GM23338 (cell line): ENCODE measurements at regions not wholly inside any gene's neighbourhood (a gene's known extent, or its start where the extent isn't known, plus 50 kb on each side); places are given as distances from the start of the nearest gene placed in this dataset.

Experiments
- ATAC-seq: fragments of 200-7000 bp; cut with Tn5 transposase; 3 replicates; pipeline ENCODE4 v1.9.1; 2020
- DNase-seq: peaks from one replicate; pipeline ENCODE4 v3.0.0-alpha.2; 2015; ENCODE audit warnings: low spot score
- H2AFZ ChIP-seq: fragments of 200-600 bp; sonication (generic); 2 replicates; pipeline ENCODE4 v1.8.0; 2016; ENCODE audit warnings: antibody characterized with exemption, mild to moderate bottlenecking, moderate library complexity
- H3F3A ChIP-seq: fragments of 200-600 bp; sonication (generic); replicated peaks from 2 replicates; pipeline ENCODE4 v1.8.0; 2017; ENCODE audit warnings: antibody characterized with exemption, mixed run types, low read depth
- H3K27ac ChIP-seq: fragments of 200-600 bp; sonication (generic); 2 replicates; pipeline ENCODE4 v1.6.1; 2016; ENCODE audit warnings: low read depth
- H3K27me3 ChIP-seq: fragments of 200-600 bp; sonication (generic); 2 replicates; pipeline ENCODE4 v1.8.0; 2016; ENCODE audit warnings: mild to moderate bottlenecking, mixed run types, moderate library complexity; ENCODE audit not compliant: insufficient read depth
- H3K36me3 ChIP-seq: fragments of 200-600 bp; sonication (generic); 2 replicates; pipeline ENCODE4 v1.8.0; 2016; ENCODE audit warnings: mild to moderate bottlenecking; ENCODE audit not compliant: insufficient read depth
- H3K4me1 ChIP-seq: fragments of 200-600 bp; sonication (generic); 2 replicates; pipeline ENCODE4 v1.8.0; 2016; ENCODE audit warnings: mild to moderate bottlenecking, moderate library complexity; ENCODE audit not compliant: insufficient read depth
- H3K4me2 ChIP-seq: fragments of 200-600 bp; sonication (generic); 2 replicates; pipeline ENCODE4 v1.7.1; 2017; ENCODE audit warnings: mixed run types
- H3K4me3 ChIP-seq: fragments of 200-600 bp; sonication (generic); 2 replicates; pipeline ENCODE4 v1.6.1; 2016; ENCODE audit warnings: mixed run types
- H3K79me2 ChIP-seq: fragments of 200-600 bp; sonication (generic); replicated peaks from 2 replicates; pipeline ENCODE4 v1.8.0; 2017; ENCODE audit warnings: mild to moderate bottlenecking; ENCODE audit not compliant: insufficient read depth
- H3K9me2 ChIP-seq: fragments of 200-600 bp; sonication (generic); 2 replicates; pipeline ENCODE4 v1.8.0; 2017; ENCODE audit not compliant: insufficient read depth
- H4K20me1 ChIP-seq: fragments of 200-600 bp; sonication (generic); replicated peaks from 2 replicates; pipeline ENCODE4 v1.8.0; 2017; ENCODE audit warnings: mild to moderate bottlenecking; ENCODE audit not compliant: insufficient read depth
- H3K27ac Mint-ChIP-seq: 2 replicates; pipeline ENCODE4 v1.8.0; 2020; ENCODE audit warnings: inconsistent platforms, mild to moderate bottlenecking, moderate library complexity, mixed read lengths
- H3K27me3 Mint-ChIP-seq: 3 replicates; pipeline ENCODE4 v1.8.0; 2022; ENCODE audit warnings: low read depth, mild to moderate bottlenecking, moderate library complexity, mixed read lengths, inconsistent platforms; ENCODE audit not compliant: insufficient read depth, poor library complexity
- H3K36me3 Mint-ChIP-seq: 3 replicates; pipeline ENCODE4 v1.8.0; 2021; ENCODE audit warnings: low read depth, mild to moderate bottlenecking, inconsistent platforms, moderate library complexity, mixed read lengths
- H3K4me1 Mint-ChIP-seq: 3 replicates; pipeline ENCODE4 v1.8.0; 2020; ENCODE audit warnings: mild to moderate bottlenecking, inconsistent platforms, mixed read lengths
- H3K4me3 Mint-ChIP-seq: 3 replicates; pipeline ENCODE4 v1.8.0; 2021; ENCODE audit warnings: moderate library complexity, mild to moderate bottlenecking, inconsistent platforms, mixed read lengths
- H3K9me3 Mint-ChIP-seq: 3 replicates; pipeline ENCODE4 v1.8.0; 2020; ENCODE audit warnings: moderate library complexity, mild to moderate bottlenecking, inconsistent platforms, mixed read lengths
- EZH2 ChIP-seq: fragments of 200-600 bp; sonication (generic); IDR thresholded peaks from one replicate; pipeline ENCODE4 v1.8.0; 2017; ENCODE audit warnings: antibody characterized with exemption, mild to moderate bottlenecking, low read depth; ENCODE audit not compliant: unreplicated experiment
- JUNB ChIP-seq: IDR thresholded peaks from one replicate; pipeline ENCODE4 v1.6.1; 2016; ENCODE audit warnings: antibody characterized with exemption; ENCODE audit not compliant: unreplicated experiment
- POLR2AphosphoS5 ChIP-seq: IDR thresholded peaks from 2 replicates; pipeline ENCODE4 v1.6.1; 2016; ENCODE audit warnings: antibody characterized with exemption, low read depth
- STAT1 ChIP-seq: IDR thresholded peaks from one replicate; pipeline ENCODE4 v1.6.1; 2016; ENCODE audit warnings: antibody characterized with exemption; ENCODE audit not compliant: unreplicated experiment
- ZNF114 ChIP-seq: fragments of 250-450 bp; sonication (Bioruptor Pico); IDR thresholded peaks from 2 replicates; pipeline ENCODE4 v1.5.0; 2020; ENCODE audit warnings: mild to moderate bottlenecking, moderate library complexity
- TF ChIP-seq, protein P1 (sequence below): fragments of 250-450 bp; sonication (Bioruptor Pico); IDR thresholded peaks from 2 replicates; pipeline ENCODE4 v1.5.0; 2020; ENCODE audit warnings: mild to moderate bottlenecking, moderate library complexity
- TF ChIP-seq, protein P2 (sequence below): IDR thresholded peaks from 2 replicates; pipeline ENCODE4 v1.6.1; 2016; ENCODE audit warnings: antibody characterized with exemption
- TF ChIP-seq, protein P3 (sequence below): IDR thresholded peaks from one replicate; pipeline ENCODE4 v1.6.1; 2018; ENCODE audit warnings: antibody characterized with exemption; ENCODE audit not compliant: unreplicated experiment

DNA sequence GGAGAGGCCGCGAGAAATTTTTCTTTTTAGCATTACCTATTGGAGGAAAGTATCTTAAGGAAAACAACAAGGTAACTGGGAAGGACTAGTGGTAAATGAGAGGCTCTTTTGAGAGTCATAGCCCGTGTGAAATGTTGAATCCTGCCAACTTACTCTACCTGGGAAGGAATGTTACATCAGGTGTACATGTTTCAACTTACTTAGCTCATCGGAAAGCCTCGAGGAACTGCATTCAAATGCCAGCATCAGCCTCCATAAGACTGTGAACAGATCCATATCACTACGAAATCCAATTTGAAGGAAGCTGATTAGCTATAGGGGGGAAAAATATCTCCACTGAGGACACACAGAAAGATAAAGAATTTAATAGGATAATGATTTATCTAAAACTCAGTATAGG lies 72.3 kb upstream of the PDZRN3 start (continued):
- TF ChIP-seq STAT1 = no peak
- TF ChIP-seq JUNB = no peak

DNA sequence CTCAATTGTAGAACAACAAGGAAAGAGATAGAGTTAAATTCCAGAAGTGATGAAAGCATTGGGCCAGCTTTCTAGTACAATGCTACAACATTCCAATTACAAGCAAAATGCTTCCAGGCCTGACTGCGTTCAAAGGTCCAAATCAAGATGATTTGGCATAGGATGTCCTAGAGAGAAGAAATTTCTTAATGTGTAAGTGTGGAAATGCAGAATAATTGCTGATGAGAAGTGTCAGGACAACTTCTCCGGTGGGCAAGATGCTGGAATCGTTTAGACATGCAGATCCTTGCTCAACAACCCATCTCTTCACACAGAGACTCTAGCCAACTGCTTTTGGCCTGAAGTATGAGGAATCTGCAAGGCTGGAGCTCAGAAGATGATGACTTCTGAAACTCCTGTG lies 71.1 kb upstream of the PDZRN3 start:
- Mint-ChIP-seq H3K36me3 (no peaks in the 10 kb centered on the region), H3K27ac (no peak overlapping the region), H3K4me1 (no peaks in the 10 kb centered on the region), H3K4me3 (no peak overlapping the region), H3K9me3 (no peaks in the 10 kb centered on the region), H3K27me3 (no peaks in the 10 kb centered on the region)
- no peak for DNase-seq
- Histone ChIP-seq H3F3A (no peaks in the 10 kb centered on the region), H3K27ac (no peak overlapping the region), H3K4me3 (no peak overlapping the region), H3K4me1 (no peaks in the 10 kb centered on the region), H3K27me3 (no peaks in the 10 kb centered on the region), H3K79me2 (no peaks in the 10 kb centered on the region), H3K9me2 (peaks cover 12% of the 10 kb centered on the region; the same call in 1 of the 2 replicates), H4K20me1 (no peaks in the 10 kb centered on the region), H3K4me2 (no peak overlapping the region), H2AFZ (no peak overlapping the region), H3K36me3 (no peaks in the 10 kb centered on the region)
- TF ChIP-seq, protein P1, sequence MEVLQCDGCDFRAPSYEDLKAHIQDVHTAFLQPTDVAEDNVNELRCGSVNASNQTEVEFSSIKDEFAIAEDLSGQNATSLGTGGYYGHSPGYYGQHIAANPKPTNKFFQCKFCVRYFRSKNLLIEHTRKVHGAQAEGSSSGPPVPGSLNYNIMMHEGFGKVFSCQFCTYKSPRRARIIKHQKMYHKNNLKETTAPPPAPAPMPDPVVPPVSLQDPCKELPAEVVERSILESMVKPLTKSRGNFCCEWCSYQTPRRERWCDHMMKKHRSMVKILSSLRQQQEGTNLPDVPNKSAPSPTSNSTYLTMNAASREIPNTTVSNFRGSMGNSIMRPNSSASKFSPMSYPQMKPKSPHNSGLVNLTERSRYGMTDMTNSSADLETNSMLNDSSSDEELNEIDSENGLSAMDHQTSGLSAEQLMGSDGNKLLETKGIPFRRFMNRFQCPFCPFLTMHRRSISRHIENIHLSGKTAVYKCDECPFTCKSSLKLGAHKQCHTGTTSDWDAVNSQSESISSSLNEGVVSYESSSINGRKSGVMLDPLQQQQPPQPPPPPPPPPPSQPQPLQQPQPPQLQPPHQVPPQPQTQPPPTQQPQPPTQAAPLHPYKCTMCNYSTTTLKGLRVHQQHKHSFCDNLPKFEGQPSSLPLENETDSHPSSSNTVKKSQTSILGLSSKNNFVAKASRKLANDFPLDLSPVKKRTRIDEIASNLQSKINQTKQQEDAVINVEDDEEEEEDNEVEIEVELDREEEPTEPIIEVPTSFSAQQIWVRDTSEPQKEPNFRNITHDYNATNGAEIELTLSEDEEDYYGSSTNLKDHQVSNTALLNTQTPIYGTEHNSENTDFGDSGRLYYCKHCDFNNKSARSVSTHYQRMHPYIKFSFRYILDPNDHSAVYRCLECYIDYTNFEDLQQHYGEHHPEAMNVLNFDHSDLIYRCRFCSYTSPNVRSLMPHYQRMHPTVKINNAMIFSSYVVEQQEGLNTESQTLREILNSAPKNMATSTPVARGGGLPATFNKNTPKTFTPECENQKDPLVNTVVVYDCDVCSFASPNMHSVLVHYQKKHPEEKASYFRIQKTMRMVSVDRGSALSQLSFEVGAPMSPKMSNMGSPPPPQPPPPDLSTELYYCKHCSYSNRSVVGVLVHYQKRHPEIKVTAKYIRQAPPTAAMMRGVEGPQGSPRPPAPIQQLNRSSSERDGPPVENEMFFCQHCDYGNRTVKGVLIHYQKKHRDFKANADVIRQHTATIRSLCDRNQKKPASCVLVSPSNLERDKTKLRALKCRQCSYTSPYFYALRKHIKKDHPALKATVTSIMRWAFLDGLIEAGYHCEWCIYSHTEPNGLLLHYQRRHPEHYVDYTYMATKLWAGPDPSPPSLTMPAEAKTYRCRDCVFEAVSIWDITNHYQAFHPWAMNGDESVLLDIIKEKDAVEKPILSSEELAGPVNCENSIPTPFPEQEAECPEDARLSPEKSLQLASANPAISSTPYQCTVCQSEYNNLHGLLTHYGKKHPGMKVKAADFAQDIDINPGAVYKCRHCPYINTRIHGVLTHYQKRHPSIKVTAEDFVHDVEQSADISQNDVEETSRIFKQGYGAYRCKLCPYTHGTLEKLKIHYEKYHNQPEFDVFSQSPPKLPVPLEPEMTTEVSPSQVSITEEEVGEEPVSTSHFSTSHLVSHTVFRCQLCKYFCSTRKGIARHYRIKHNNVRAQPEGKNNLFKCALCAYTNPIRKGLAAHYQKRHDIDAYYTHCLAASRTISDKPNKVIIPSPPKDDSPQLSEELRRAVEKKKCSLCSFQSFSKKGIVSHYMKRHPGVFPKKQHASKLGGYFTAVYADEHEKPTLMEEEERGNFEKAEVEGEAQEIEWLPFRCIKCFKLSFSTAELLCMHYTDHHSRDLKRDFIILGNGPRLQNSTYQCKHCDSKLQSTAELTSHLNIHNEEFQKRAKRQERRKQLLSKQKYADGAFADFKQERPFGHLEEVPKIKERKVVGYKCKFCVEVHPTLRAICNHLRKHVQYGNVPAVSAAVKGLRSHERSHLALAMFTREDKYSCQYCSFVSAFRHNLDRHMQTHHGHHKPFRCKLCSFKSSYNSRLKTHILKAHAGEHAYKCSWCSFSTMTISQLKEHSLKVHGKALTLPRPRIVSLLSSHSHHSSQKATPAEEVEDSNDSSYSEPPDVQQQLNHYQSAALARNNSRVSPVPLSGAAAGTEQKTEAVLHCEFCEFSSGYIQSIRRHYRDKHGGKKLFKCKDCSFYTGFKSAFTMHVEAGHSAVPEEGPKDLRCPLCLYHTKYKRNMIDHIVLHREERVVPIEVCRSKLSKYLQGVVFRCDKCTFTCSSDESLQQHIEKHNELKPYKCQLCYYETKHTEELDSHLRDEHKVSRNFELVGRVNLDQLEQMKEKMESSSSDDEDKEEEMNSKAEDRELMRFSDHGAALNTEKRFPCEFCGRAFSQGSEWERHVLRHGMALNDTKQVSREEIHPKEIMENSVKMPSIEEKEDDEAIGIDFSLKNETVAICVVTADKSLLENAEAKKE = no peak
- TF ChIP-seq STAT1 (no peak), POLR2AphosphoS5 (no peak), ZNF114 (CRISPR knock-in tag) (no peak), JUNB (no peak), EZH2 (no peak)
- TF ChIP-seq, protein P2, sequence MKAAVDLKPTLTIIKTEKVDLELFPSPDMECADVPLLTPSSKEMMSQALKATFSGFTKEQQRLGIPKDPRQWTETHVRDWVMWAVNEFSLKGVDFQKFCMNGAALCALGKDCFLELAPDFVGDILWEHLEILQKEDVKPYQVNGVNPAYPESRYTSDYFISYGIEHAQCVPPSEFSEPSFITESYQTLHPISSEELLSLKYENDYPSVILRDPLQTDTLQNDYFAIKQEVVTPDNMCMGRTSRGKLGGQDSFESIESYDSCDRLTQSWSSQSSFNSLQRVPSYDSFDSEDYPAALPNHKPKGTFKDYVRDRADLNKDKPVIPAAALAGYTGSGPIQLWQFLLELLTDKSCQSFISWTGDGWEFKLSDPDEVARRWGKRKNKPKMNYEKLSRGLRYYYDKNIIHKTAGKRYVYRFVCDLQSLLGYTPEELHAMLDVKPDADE = no peak
- TF ChIP-seq, protein P3, sequence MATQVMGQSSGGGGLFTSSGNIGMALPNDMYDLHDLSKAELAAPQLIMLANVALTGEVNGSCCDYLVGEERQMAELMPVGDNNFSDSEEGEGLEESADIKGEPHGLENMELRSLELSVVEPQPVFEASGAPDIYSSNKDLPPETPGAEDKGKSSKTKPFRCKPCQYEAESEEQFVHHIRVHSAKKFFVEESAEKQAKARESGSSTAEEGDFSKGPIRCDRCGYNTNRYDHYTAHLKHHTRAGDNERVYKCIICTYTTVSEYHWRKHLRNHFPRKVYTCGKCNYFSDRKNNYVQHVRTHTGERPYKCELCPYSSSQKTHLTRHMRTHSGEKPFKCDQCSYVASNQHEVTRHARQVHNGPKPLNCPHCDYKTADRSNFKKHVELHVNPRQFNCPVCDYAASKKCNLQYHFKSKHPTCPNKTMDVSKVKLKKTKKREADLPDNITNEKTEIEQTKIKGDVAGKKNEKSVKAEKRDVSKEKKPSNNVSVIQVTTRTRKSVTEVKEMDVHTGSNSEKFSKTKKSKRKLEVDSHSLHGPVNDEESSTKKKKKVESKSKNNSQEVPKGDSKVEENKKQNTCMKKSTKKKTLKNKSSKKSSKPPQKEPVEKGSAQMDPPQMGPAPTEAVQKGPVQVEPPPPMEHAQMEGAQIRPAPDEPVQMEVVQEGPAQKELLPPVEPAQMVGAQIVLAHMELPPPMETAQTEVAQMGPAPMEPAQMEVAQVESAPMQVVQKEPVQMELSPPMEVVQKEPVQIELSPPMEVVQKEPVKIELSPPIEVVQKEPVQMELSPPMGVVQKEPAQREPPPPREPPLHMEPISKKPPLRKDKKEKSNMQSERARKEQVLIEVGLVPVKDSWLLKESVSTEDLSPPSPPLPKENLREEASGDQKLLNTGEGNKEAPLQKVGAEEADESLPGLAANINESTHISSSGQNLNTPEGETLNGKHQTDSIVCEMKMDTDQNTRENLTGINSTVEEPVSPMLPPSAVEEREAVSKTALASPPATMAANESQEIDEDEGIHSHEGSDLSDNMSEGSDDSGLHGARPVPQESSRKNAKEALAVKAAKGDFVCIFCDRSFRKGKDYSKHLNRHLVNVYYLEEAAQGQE = no peak
- ATAC-seq = no peak
